K562 (cell line): ENCODE measurements at regions not wholly inside any gene's neighbourhood (a gene's known extent, or its start where the extent isn't known, plus 50 kb on each side); places are given as distances from the start of the nearest gene placed in this dataset.

Experiments used
- ATAC-seq: fragments of 200-7000 bp; cut with Tn5 transposase; 3 replicates; pipeline ENCODE4 v1.9.1; 2020; ENCODE audit warnings: moderate library complexity
- BruUV-seq: library from RNA; stranded (reverse); fragments of 400-500 nt; replicated peaks from 2 replicates; lab custom pipeline; 2021; lab: Mats Ljungman, UMichigan
- CTCF ChIA-PET: fragments of 300-600 bp; formaldehyde crosslinking; extraction: SDS; loops from one replicate; lab custom pipeline; 2021; ENCODE audit warnings: low intra/inter-chr PET ratio; lab: Yijun Ruan, JAX
- POLR2A ChIA-PET: fragments of 300-600, 350-650 bp; sonication (Branson Sonifier 250); formaldehyde crosslinking; extraction: SDS; loops from one replicate; lab custom pipeline; 2021; ENCODE audit warnings: antibody characterized with exemption, inconsistent platforms; lab: Yijun Ruan, JAX
- DNase-seq, 4 experiments: peaks; one replicate each; pipeline versions ENCODE4 v3.0.0 to v3.0.0-alpha.2; 2011 to 2018; ENCODE audit warnings: low spot score in 3 of 4, mixed read lengths in 3 of 4; ENCODE audit errors: extremely low read depth in 1 of 4
- FAIRE-seq: peaks from 2 replicates; lab custom pipeline; 2011; peaks lifted over from hg19 to GRCh38; lab: Jason Lieb, UNC
- H2AFZ ChIP-seq: 2 replicates; pipeline ENCODE4 v1.6.0; 2011; ENCODE audit warnings: low read depth, low read length, control low read depth, inconsistent platforms
- H3K27ac ChIP-seq: fragments of 200-600 bp; 3 replicates; pipeline ENCODE4 v1.8.0; 2011; ENCODE audit warnings: low read depth, mild to moderate bottlenecking, control low read depth, inconsistent platforms, low read length, moderate library complexity, mixed read lengths; ENCODE audit errors: extremely low read depth
- H3K27me3 ChIP-seq, 2 experiments: fragments of 300-600 bp in 1 of 2; 2 replicates in 1 of 2; 3 replicates in 1 of 2; pipeline versions ENCODE4 v1.6.0 to v1.8.0; 2011; ENCODE audit warnings: inconsistent platforms in 2 of 2, low read length in 2 of 2, mild to moderate bottlenecking in 1 of 2, mixed read lengths in 1 of 2, moderate library complexity in 1 of 2; ENCODE audit not compliant: control insufficient read depth in 2 of 2, insufficient read depth in 2 of 2
- H3K36me3 ChIP-seq: fragments of 300-600 bp; 3 replicates; pipeline ENCODE4 v1.8.0; 2011; ENCODE audit warnings: mild to moderate bottlenecking, low read length, inconsistent platforms; ENCODE audit not compliant: control insufficient read depth, insufficient read depth
- H3K4me1 ChIP-seq, 2 experiments: fragments of 200-600 bp in 1 of 2; replicated peaks in 1 of 2; 2 replicates in 1 of 2; 3 replicates in 1 of 2; pipeline versions ENCODE4 v1.5.1 to v1.8.0; 2011; ENCODE audit warnings: inconsistent platforms in 2 of 2, low read length in 2 of 2, mild to moderate bottlenecking in 1 of 2, mixed read lengths in 1 of 2, moderate library complexity in 1 of 2; ENCODE audit not compliant: control insufficient read depth in 2 of 2, insufficient read depth in 2 of 2
- H3K4me2 ChIP-seq: 2 replicates; pipeline ENCODE4 v1.6.1; 2011; ENCODE audit warnings: low read length, control low read depth, inconsistent platforms, mixed read lengths; ENCODE audit not compliant: insufficient read depth
- H3K4me3 ChIP-seq: fragments of 200-600 bp; sonication (generic), shearing (Covaris generic); 2 replicates; pipeline ENCODE4 v1.5.1; 2016; ENCODE audit warnings: control low read depth, inconsistent platforms
- H3K79me2 ChIP-seq: fragments of 200-600 bp; 3 replicates; pipeline ENCODE4 v1.8.0; 2011; ENCODE audit warnings: low read length, inconsistent platforms; ENCODE audit not compliant: control insufficient read depth, insufficient read depth
- H3K9ac ChIP-seq, 2 experiments: 2 replicates each; pipeline versions ENCODE4 v1.6.0 to v1.6.1; 2011; ENCODE audit warnings: low read depth in 2 of 2, low read length in 2 of 2, control low read depth in 1 of 2, inconsistent platforms in 1 of 2, mild to moderate bottlenecking in 1 of 2, mixed read lengths in 1 of 2; ENCODE audit not compliant: insufficient read depth in 1 of 2
- H3K9me1 ChIP-seq: one replicate; pipeline ENCODE4 v1.6.0; 2011; ENCODE audit warnings: inconsistent platforms, mild to moderate bottlenecking, low read length, moderate library complexity; ENCODE audit not compliant: control insufficient read depth, insufficient read depth
- H3K9me3 ChIP-seq: replicated peaks from 2 replicates; pipeline ENCODE4 v1.5.1; 2011; ENCODE audit warnings: low read depth, low read length, inconsistent platforms; ENCODE audit not compliant: control insufficient read depth, insufficient read depth
- H4K20me1 ChIP-seq: replicated peaks from 2 replicates; pipeline ENCODE4 v1.6.1; 2011; ENCODE audit warnings: low read length, inconsistent platforms, mixed read lengths; ENCODE audit not compliant: control insufficient read depth, insufficient read depth
- CBX2 ChIP-seq: fragments of 200-600 bp; sonication (generic); IDR thresholded peaks from one replicate; pipeline ENCODE4 v1.6.1; 2012; ENCODE audit warnings: mild to moderate bottlenecking, low read length, inconsistent platforms; ENCODE audit not compliant: insufficient read depth, poor library complexity, severe bottlenecking
- EGR1 ChIP-seq: fragments of 450-650 bp; conservative IDR thresholded peaks from 2 replicates; pipeline ENCODE4 v1.6.1; 2017; ENCODE audit warnings: mild to moderate bottlenecking
- GMEB1 ChIP-seq: fragments of 250-450 bp; sonication (Bioruptor Pico); IDR thresholded peaks from 2 replicates; pipeline ENCODE4 v1.4.0; 2020; ENCODE audit warnings: mild to moderate bottlenecking
- MAFG ChIP-seq: fragments of 450-650 bp; conservative IDR thresholded peaks from 2 replicates; pipeline ENCODE4 v1.6.1; 2016; ENCODE audit warnings: missing genetic modification characterization, missing compliant biosample characterization
- PPARD ChIP-seq: fragments of 250-450 bp; sonication (Bioruptor Pico); IDR thresholded peaks from 2 replicates; pipeline ENCODE4 v1.8.0; 2022; ENCODE audit warnings: inconsistent platforms, mild to moderate bottlenecking, moderate library complexity
- SLC30A9 ChIP-seq: fragments of 250-450 bp; sonication (Bioruptor Pico); IDR thresholded peaks from 2 replicates; pipeline ENCODE4 v1.8.0; 2022; ENCODE audit warnings: mild to moderate bottlenecking, moderate library complexity
- YBX1 ChIP-seq: fragments of 450-650 bp; IDR thresholded peaks from 2 replicates; pipeline ENCODE4 v1.7.1; 2016; ENCODE audit warnings: mild to moderate bottlenecking
- ZC3H11A ChIP-seq: IDR thresholded peaks from 2 replicates; pipeline ENCODE4 v1.6.1; 2012; ENCODE audit warnings: low read depth, low read length, improper control_type of control experiment
- WGBS: fragments of 100-300 bp; shearing (Covaris generic); methylation state at CpG from one replicate; pipeline ENCODE4 v1.1.6; 2016; ENCODE audit warnings: low coverage, mixed read lengths; ENCODE audit not compliant: insufficient coverage; ENCODE audit errors: missing lambda C conversion rate; 5-methylcytosine and 5-hydroxymethylcytosine counted together
- in situ Hi-C: fragments of 300-500 bp; cut with MboI; formaldehyde crosslinking; loops from 4 replicates; pipeline ENCODE4 v1.15.0; 2018; ENCODE audit warnings: inconsistent platforms, mixed read lengths
- intact Hi-C: fragments of 100-400 bp; cut with micrococcal nuclease; formaldehyde crosslinking; loops from 2 replicates; pipeline ENCODE4 v1.14.2; 2022

- no peak for TF ChIP-seq CBX2
- no peak for TF ChIP-seq SLC30A9 (CRISPR knock-in tag)
- TF ChIP-seq ZC3H11A: no peak
- TF ChIP-seq MAFG: peak; percentile 18; the same call in 1 of the 2 replicates
These were observed 85.0 kb upstream of the PDZRN3 start (continued) for GRCh38 chr3:73709712-73710111.

- Histone ChIP-seq H3K9me1 (no peaks in the 10 kb centered on the region), H3K4me3 (no peak overlapping the region), H3K9ac (no peak overlapping the region), H2AFZ (no peak overlapping the region), H3K9me3 (no peaks in the 10 kb centered on the region), H4K20me1 (no peaks in the 10 kb centered on the region), H3K4me2 (no peak overlapping the region), H3K4me1 (no peaks in the 10 kb centered on the region), H3K27me3 (no peaks in the 10 kb centered on the region), H3K27ac (no peak overlapping the region), H3K36me3 (no peaks in the 10 kb centered on the region), H3K79me2 (no peaks in the 10 kb centered on the region)
- ChIA-PET CTCF (no interaction called here), POLR2A (no interaction called here)
- no TSS peak for BruUV-seq
- in situ Hi-C loops: no loop called here
- WGBS: 0% methylated on average over 2 of the region's 2 CpGs
- FAIRE-seq (no peak), DNase-seq (no peak), ATAC-seq (no peak)
- TF ChIP-seq PPARD (CRISPR knock-in tag): no peak
- no peak for TF ChIP-seq YBX1
- intact Hi-C loops: no loop called here
These were observed 84.2 kb upstream of the PDZRN3 start for GRCh38 chr3:73708956-73709355.

- ChIA-PET POLR2A (no interaction called here), CTCF (no interaction called here)
- Histone ChIP-seq H3K9me3 (no peaks in the 10 kb centered on the region), H4K20me1 (no peaks in the 10 kb centered on the region), H3K9ac (no peak overlapping the region), H3K9me1 (no peaks in the 10 kb centered on the region), H3K27ac (no peak overlapping the region), H3K36me3 (no peaks in the 10 kb centered on the region), H2AFZ (no peak overlapping the region), H3K79me2 (no peaks in the 10 kb centered on the region), H3K27me3 (no peaks in the 10 kb centered on the region), H3K4me1 (no peaks in the 10 kb centered on the region), H3K4me3 (no peak overlapping the region), H3K4me2 (no peak overlapping the region)
- intact Hi-C loops: no loop called here
- FAIRE-seq: no peak
- WGBS: 0% methylated on average over 2 of the region's 2 CpGs
- in situ Hi-C loops: no loop called here
- no peak for DNase-seq
- no peak for ATAC-seq
- no TSS peak for BruUV-seq
- TF ChIP-seq GMEB1 (no peak), EGR1 (no peak)
These were observed 83.0 kb upstream of the PDZRN3 start for GRCh38 chr3:73707772-73708171.
